Muscle of leg (tissue), 3 donors: ENCODE measurements at regions not wholly inside any gene's neighbourhood (a gene's known extent, or its start where the extent isn't known, plus 50 kb on each side); places are given as distances from the start of the nearest gene placed in this dataset.

ENCODE experiments used
- DNase-seq: peaks from one replicate; pipeline ENCODE4 v3.0.0; 2013
- H3K27ac ChIP-seq: one replicate; pipeline ENCODE4 v1.5.1; 2013; ENCODE audit warnings: mild to moderate bottlenecking, low read length, control low read depth
- H3K27me3 ChIP-seq: one replicate; pipeline ENCODE4 v1.6.1; 2013; ENCODE audit warnings: low read length; ENCODE audit not compliant: control insufficient read depth, insufficient read depth
- H3K36me3 ChIP-seq: one replicate; pipeline ENCODE4 v1.6.1; 2013; ENCODE audit warnings: low read length; ENCODE audit not compliant: control insufficient read depth, insufficient read depth
- H3K4me1 ChIP-seq: one replicate; pipeline ENCODE4 v1.6.1; 2013; ENCODE audit warnings: low read length; ENCODE audit not compliant: control insufficient read depth, insufficient read depth
- H3K4me3 ChIP-seq: one replicate; pipeline ENCODE4 v1.5.1; 2013; ENCODE audit warnings: low read length, control low read depth
- H3K9me3 ChIP-seq: replicated peaks from 2 replicates; pipeline ENCODE4 v1.6.1; 2013; ENCODE audit warnings: low read depth, low read length; ENCODE audit not compliant: control insufficient read depth
- WGBS: methylation state at CpG from one replicate; pipeline ENCODE4 v1.1.5; 2013; ENCODE audit warnings: missing lambda C conversion rate; ENCODE audit not compliant: insufficient coverage; 5-methylcytosine and 5-hydroxymethylcytosine counted together

- Histone ChIP-seq H3K9me3 (no peaks in the 10 kb centered on the region), H3K4me1 (peaks cover 54% of the 10 kb centered on the region), H3K36me3 (no peaks in the 10 kb centered on the region), H3K27me3 (peaks cover 5% of the 10 kb centered on the region), H3K4me3 (no peak overlapping the region), H3K27ac (no peak overlapping the region)
- 60% methylated on average over 1 of the region's 7 CpGs for WGBS
- no peak for DNase-seq
Observed at GRCh38 chr22:44366372-44367300, 53.9 kb upstream of the SHISAL1 start.

DNA sequence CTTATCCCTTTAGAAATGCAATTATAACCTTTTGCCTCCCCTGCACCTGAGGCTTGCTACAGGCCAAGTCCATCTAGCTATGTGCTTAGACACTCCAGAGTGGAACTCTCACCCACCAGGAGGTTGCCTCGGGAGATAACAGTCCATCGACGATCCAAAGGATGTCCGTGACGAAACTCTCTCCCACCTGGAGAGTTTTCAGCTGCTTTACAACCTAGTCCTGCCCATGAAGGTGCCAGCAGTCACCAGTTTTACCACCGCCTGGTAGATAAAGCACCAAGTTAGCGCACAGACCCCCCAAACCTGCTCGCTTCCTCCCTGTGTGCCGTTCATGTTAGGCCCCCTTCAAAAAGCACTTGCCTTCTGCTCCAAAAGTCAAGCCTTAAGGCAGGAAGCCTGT is 53.1 kb upstream of the SHISAL1 start:
- H3K9me3 ChIP-seq, result no peaks in the 10 kb centered on the region

GRCh38 chr22:44365191-44365590 is 52.4 kb upstream of the SHISAL1 start:
- peaks cover 4% of the 10 kb centered on the region for H3K27me3 ChIP-seq
- H3K27ac ChIP-seq, result peak overlapping the region; percentile 2
- peaks cover 62% of the 10 kb centered on the region for H3K4me1 ChIP-seq
- 52% methylated on average over 5 of the region's 9 CpGs for WGBS
- DNase-seq, result no peak
- H3K4me3 ChIP-seq, result no peak overlapping the region
- H3K9me3 ChIP-seq, result no peaks in the 10 kb centered on the region
- H3K36me3 ChIP-seq, result no peaks in the 10 kb centered on the region

More for the DNA sequence above, 53.1 kb upstream of the SHISAL1 start:
- H3K27me3 ChIP-seq, result peaks cover 4% of the 10 kb centered on the region
- H3K27ac ChIP-seq, result no peak overlapping the region
- WGBS, result 64% methylated on average over 9 of the region's 9 CpGs
- no peak overlapping the region for H3K4me3 ChIP-seq
- H3K4me1 ChIP-seq, result peaks cover 62% of the 10 kb centered on the region
- H3K36me3 ChIP-seq, result no peaks in the 10 kb centered on the region
- no peak for DNase-seq

GRCh38 chr22:44364751-44365130 is 52.0 kb upstream of the SHISAL1 start:
- H3K9me3 ChIP-seq, result no peaks in the 10 kb centered on the region
- peak; percentile 79 for DNase-seq
- WGBS, result 27% methylated on average over 4 of the region's 12 CpGs
- no peaks in the 10 kb centered on the region for H3K36me3 ChIP-seq
- H3K27me3 ChIP-seq, result peaks cover 4% of the 10 kb centered on the region
- no peak overlapping the region for H3K4me3 ChIP-seq
- no peak overlapping the region for H3K27ac ChIP-seq
- H3K4me1 ChIP-seq, result peaks cover 64% of the 10 kb centered on the region

GRCh38 chr22:44363980-44364750 is 51.4 kb upstream of the SHISAL1 start:
- peak; percentile 49 for DNase-seq
- no peaks in the 10 kb centered on the region for H3K9me3 ChIP-seq
- no peaks in the 10 kb centered on the region for H3K36me3 ChIP-seq
- H3K27ac ChIP-seq, result peak overlapping the region; percentile 15
- WGBS, result 50% methylated on average over 5 of the region's 11 CpGs
- H3K4me1 ChIP-seq, result peaks cover 68% of the 10 kb centered on the region
- no peak overlapping the region for H3K4me3 ChIP-seq
- peaks cover 4% of the 10 kb centered on the region for H3K27me3 ChIP-seq

DNA sequence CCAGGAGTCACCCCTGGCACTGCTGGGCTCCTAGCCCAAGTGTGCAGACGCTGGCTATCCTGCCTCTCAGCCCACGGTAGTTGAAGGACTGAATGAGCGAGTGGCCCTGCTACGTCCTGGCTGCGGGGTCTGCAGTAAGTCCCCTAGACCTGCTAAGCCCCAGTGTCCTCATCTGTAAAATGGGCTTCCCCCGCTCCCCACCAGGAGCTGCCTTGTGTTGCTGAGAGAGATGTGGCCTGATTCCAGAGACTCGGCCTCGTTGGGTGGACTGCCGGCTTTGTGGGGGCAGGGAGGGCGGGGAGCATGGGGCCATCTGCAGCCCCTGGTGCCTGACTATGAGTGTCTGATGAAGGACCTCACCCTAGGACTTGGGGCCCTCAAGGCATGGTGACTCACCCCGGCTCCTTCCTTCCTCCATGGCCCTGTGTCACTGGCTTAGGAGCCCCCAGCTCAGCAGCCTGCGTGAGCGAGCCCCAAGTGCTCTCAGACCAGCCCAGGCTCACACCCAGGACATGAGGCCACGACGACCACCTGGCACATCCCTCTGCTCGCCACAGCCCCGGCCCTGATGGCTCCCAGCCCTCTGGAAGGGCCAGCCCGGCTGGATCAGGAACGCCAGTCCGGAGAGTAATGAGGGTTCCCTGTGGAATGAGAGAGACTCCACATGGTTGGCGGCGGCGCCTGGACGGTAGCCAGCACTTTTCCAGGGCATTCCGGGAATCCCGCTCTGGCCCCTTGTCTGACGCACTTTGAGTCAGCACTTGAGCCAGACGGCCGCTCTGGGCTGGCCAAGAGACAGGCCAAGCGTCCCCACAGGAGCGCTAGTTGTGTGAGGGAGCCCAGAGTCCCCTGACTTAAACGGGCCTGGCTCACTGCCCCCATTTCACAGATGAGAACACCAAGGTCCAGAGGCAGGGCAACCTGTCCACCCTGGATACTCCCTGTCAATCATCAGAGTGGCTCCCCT is 50.5 kb upstream of the SHISAL1 start:
- DNase-seq, result peak; percentile 88
- Histone ChIP-seq H3K27ac (peak overlapping the region; percentile 50), H3K4me1 (peaks cover 72% of the 10 kb centered on the region), H3K27me3 (peaks cover 2% of the 10 kb centered on the region), H3K36me3 (no peaks in the 10 kb centered on the region), H3K4me3 (no peak overlapping the region), H3K9me3 (no peaks in the 10 kb centered on the region)
- WGBS, result 36% methylated on average over 21 of the region's 32 CpGs

DNA sequence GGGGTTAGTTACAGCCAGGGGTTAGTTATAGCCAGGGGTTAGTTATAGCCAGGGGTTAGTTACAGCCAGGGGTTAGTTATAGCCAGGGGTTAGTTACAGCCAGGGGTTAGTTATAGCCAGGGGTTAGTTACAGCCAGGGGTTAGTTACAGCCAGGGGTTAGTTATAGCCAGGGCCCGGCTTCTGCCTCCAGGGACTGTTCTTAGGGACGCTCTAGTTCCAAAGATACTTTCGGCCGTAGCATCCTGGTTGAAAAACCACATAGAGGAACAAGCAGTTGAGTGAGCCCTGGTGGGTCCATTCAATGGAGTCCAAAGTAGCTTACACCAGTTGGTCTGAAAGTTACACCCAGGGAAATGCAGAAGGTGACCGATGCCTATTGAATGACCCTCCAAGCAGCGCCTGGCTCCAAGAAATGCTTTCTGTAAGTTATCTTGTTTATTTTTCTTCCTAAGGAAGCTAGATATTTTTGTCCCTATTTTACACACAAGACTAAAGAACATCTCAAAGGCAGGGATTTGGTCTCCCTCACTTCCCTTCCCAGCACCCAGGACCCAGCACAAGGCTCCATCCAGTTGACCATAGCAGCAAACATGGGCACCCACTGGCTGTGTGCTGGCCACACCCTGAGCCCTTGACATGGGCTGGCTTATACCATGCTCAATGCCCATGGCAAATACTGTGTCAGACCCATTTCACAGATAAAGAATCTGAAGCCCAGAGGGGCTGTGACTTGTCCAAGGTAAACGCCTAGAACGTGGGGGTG is 49.7 kb upstream of the SHISAL1 start:
- no peak for DNase-seq
- Histone ChIP-seq H3K27me3 (peaks cover 2% of the 10 kb centered on the region), H3K9me3 (no peaks in the 10 kb centered on the region), H3K4me3 (no peak overlapping the region), H3K36me3 (no peaks in the 10 kb centered on the region), H3K27ac (no peak overlapping the region), H3K4me1 (peaks cover 79% of the 10 kb centered on the region)
- 84% methylated on average over 5 of the region's 8 CpGs for WGBS
